ENCODE measurements at regions not wholly inside any gene's neighbourhood (a gene's known extent, or its start where the extent isn't known, plus 50 kb on each side); places are given as distances from the start of the nearest gene placed in this dataset.
"Not testable (repeated sequence)": the region's sequence is repeated elsewhere in the genome, so short reads cannot be mapped to it uniquely, and the experiment has no call there.

DNA sequence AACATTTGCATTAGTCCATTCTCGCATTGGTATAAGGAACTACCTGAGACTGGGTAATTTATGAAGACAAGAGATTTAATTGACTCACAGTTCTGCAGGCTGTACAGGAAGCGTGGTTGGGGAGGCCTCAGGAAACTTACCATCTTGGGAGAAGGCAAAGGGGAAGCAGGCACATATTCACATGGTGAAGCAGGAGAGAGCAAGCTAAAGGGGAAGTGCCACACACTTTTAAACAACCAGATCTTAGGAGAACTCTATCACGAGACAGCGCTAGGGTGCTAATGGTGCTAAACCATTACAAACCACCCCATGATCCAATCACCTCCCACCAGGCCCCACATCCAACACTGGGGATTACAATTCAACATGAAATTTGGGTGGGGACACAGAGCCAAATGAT, 201.7 kb upstream of the MGAT5 start:
- no peaks in the 10 kb centered on the region for H3K36me3 Mint-ChIP-seq (ENCODE audit: low read depth)
- H3K9me3 Mint-ChIP-seq, result peaks cover 6% of the 10 kb centered on the region; the same call in 1 of the 2 replicates
- TF ChIP-seq, protein P1, sequence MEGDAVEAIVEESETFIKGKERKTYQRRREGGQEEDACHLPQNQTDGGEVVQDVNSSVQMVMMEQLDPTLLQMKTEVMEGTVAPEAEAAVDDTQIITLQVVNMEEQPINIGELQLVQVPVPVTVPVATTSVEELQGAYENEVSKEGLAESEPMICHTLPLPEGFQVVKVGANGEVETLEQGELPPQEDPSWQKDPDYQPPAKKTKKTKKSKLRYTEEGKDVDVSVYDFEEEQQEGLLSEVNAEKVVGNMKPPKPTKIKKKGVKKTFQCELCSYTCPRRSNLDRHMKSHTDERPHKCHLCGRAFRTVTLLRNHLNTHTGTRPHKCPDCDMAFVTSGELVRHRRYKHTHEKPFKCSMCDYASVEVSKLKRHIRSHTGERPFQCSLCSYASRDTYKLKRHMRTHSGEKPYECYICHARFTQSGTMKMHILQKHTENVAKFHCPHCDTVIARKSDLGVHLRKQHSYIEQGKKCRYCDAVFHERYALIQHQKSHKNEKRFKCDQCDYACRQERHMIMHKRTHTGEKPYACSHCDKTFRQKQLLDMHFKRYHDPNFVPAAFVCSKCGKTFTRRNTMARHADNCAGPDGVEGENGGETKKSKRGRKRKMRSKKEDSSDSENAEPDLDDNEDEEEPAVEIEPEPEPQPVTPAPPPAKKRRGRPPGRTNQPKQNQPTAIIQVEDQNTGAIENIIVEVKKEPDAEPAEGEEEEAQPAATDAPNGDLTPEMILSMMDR (IDR thresholded peaks at IDR 0.05), result no peak
- no peaks in the 10 kb centered on the region for H3K4me1 Mint-ChIP-seq (ENCODE audit: low read depth)
- H3K4me3 Mint-ChIP-seq, result no peak overlapping the region
- H3K27ac Mint-ChIP-seq, result no peak overlapping the region
- peaks cover 6% of the 10 kb centered on the region for H3K27me3 Mint-ChIP-seq (ENCODE audit: insufficient read depth)
- no peak for DNase-seq

DNA sequence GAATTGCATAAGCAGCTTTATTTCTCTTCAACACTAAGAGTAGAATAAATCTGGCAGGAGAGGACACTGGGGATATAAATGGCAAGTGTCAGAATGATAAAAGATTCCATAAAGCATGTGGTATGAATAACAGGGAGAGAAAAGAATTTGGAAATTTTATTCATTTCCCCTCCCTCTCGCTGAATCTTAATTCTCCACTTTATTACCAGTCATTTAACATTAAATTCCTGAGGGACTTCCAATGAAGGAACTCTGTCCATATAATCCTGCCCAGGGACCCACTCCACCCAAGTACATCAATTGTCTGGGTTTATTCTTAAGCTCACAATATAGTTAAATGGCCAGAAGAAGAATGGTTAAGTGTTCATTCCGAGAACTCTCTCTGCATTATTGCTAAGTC, 197.7 kb upstream of the MGAT5 start:
- Mint-ChIP-seq H3K27me3 (ENCODE audit: insufficient read depth) (peaks cover 13% of the 10 kb centered on the region), H3K27ac (no peak overlapping the region), H3K9me3 (peaks cover 10% of the 10 kb centered on the region), H3K4me1 (ENCODE audit: low read depth) (no peaks in the 10 kb centered on the region), H3K36me3 (ENCODE audit: low read depth) (peaks cover 4% of the 10 kb centered on the region; the same call in 1 of the 2 replicates), H3K4me3 (no peak overlapping the region)
- TF ChIP-seq, protein P1 (IDR thresholded peaks at IDR 0.05), result no peak
- DNase-seq, result no peak

DNA sequence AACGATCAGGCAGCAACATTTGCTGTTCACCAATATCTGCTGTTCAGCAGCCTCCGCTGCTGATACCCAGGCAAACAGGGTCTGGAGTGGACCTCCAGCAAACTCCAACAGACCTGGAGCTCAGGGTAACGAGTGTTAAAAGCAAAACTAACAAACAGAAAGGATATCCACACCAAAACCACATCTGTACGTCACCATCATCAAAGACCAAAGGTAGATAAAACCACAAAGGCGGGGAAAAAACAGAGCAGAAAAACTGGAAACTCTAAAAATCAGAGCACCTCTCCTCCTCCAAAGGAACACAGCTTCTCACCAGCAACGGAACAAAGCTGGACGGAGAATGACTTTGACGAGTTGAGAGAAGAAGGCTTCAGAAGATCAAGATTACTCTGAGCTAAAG, 192.8 kb upstream of the MGAT5 start:
- H3K4me3 Mint-ChIP-seq; DNase-seq; H3K4me1 Mint-ChIP-seq (ENCODE audit: low read depth); H3K27ac Mint-ChIP-seq: not testable (repeated sequence)
- H3K27me3 Mint-ChIP-seq (ENCODE audit: insufficient read depth), result peaks cover 37% of the 10 kb centered on the region
- peaks cover 25% of the 10 kb centered on the region for H3K36me3 Mint-ChIP-seq (ENCODE audit: low read depth)
- H3K9me3 Mint-ChIP-seq, result peaks cover 27% of the 10 kb centered on the region

DNA sequence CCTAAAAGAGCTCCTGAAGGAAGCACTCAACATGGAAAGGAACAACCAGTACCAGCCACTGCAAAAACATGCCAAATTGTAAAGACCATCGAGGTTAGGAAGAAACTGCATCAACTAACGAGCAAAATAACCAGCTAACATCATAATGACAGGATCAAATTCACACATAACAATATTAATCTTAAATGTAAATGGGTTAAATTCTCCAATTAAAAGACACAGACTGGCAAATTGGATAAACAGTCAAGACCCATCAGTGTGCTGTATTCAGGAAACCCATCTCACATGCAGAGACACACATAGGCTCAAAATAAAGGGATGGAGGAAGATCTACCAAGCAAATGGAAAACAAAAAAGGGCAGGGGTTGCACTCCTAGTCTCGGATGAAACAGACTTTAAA, 191.6 kb upstream of the MGAT5 start:
- peaks cover 25% of the 10 kb centered on the region for H3K36me3 Mint-ChIP-seq (ENCODE audit: low read depth)

DNA sequence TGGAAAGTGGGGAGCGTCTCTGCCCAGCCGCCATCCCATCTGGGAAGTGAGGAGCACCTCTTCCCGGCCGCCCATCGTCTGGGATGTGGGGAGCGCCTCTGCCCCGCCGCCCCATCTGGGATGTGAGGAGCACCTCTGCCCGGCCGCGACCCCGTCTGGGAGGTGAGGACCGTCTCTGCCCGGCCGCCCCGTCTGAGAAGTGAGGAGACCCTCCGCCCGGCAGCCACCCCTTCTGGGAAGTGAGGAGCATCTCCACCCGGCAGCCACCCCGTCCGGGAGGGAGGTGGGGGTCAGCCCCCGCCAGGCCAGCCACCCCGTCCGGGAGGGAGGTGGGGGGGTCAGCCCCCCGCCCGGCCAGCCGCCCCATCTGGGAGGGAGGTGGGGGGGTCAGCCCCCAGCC, 190.0 kb upstream of the MGAT5 start:
- H3K4me3 Mint-ChIP-seq; DNase-seq; H3K27ac Mint-ChIP-seq; H3K4me1 Mint-ChIP-seq (ENCODE audit: low read depth): not testable (repeated sequence)
- Mint-ChIP-seq H3K27me3 (ENCODE audit: insufficient read depth) (peaks cover 32% of the 10 kb centered on the region), H3K36me3 (ENCODE audit: low read depth) (peaks cover 25% of the 10 kb centered on the region), H3K9me3 (peaks cover 27% of the 10 kb centered on the region)

More for the DNA sequence above, 191.6 kb upstream of the MGAT5 start:
- not testable (repeated sequence) for H3K4me1 Mint-ChIP-seq (ENCODE audit: low read depth); H3K27ac Mint-ChIP-seq; H3K4me3 Mint-ChIP-seq; DNase-seq
- H3K27me3 Mint-ChIP-seq (ENCODE audit: insufficient read depth), result peaks cover 32% of the 10 kb centered on the region
- H3K9me3 Mint-ChIP-seq, result peaks cover 27% of the 10 kb centered on the region

DNA sequence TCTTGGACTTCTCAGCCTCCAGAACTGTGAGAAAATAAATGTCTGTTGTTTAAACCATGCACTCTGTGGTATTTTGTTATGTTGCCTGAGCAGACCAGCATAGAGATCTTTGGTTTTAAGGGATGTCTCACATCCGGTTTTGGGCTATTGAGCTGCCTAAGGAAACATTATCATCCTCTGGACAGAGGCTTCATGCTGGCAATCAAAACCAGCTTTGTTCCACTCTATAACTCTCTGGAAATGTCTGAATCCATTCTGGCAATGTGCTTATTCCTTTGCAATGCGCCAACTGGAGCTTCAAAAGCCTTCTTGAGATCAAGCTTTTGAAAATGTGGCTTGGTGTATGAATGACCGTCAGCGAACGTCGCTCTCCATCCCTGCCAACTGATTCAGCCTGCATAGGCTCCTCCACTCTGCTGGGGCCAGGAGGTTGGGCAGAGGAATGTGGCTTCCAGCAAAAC, 183.6 kb upstream of the MGAT5 start:
- TF ChIP-seq, protein P1 (IDR thresholded peaks at IDR 0.05), result no peak
- peaks cover 45% of the 10 kb centered on the region for H3K4me1 Mint-ChIP-seq (ENCODE audit: low read depth)
- peak; percentile 45 for DNase-seq
- H3K4me3 Mint-ChIP-seq, result no peak overlapping the region
- H3K27ac Mint-ChIP-seq, result peak overlapping the region; percentile 38; the same call in 1 of the 2 replicates
- H3K27me3 Mint-ChIP-seq (ENCODE audit: insufficient read depth), result peaks cover 17% of the 10 kb centered on the region
- no peaks in the 10 kb centered on the region for H3K9me3 Mint-ChIP-seq
- no peaks in the 10 kb centered on the region for H3K36me3 Mint-ChIP-seq (ENCODE audit: low read depth)

DNA sequence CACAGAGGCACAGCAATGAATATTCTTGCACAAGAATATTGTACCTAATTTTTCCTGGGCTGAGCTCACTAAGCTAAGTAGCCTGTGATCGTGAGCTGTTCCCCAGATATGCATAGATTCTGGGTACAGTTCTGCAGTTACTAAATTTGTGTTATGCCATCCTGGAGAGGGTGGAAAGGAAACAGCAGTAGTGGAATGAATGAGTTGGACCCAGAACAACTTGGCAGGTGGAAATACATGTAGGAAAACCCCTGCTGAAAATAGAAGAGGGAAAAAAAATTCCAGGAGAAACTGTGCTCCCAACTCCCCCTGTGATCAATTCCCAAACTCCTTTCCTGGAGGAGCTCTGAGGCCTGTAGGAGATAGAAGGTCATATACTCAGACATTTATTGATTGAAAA, 181.5 kb upstream of the MGAT5 start:
- TF ChIP-seq, protein P1 (IDR thresholded peaks at IDR 0.05), result no peak
- Mint-ChIP-seq H3K27me3 (ENCODE audit: insufficient read depth) (peaks cover 11% of the 10 kb centered on the region; the same call in 1 of the 2 replicates), H3K36me3 (ENCODE audit: low read depth) (peaks cover 4% of the 10 kb centered on the region; the same call in 1 of the 2 replicates), H3K4me3 (no peak overlapping the region), H3K27ac (no peak overlapping the region), H3K4me1 (ENCODE audit: low read depth) (peaks cover 45% of the 10 kb centered on the region), H3K9me3 (peaks cover 4% of the 10 kb centered on the region; the same call in 1 of the 2 replicates)
- DNase-seq, result no peak
